Activated CD4-positive, alpha-beta T cell treated with anti-CD3 and anti-CD28 coated beads, Interleukin-2, amount 50 U/mL, for 16 hours (primary cell): ENCODE measurements at regions not wholly inside any gene's neighbourhood (a gene's known extent, or its start where the extent isn't known, plus 50 kb on each side); places are given as distances from the start of the nearest gene placed in this dataset.
"Not testable (repeated sequence)": the region's sequence is repeated elsewhere in the genome, so short reads cannot be mapped to it uniquely, and the experiment has no call there.

Experiments
- DNase-seq: peaks from one replicate; pipeline ENCODE4 v3.0.0-alpha.2; 2020

- DNase-seq = no peak
Measured at GRCh38 chr21:35449846-35450245, 400.7 kb upstream of the RUNX1 start.

GRCh38 chr21:35448876-35449599 lies 399.9 kb upstream of the RUNX1 start:
- DNase-seq = no peak

- no peak for DNase-seq
Measured at GRCh38 chr21:35444391-35444790, 395.3 kb upstream of the RUNX1 start.

GRCh38 chr21:35441868-35442582 lies 392.9 kb upstream of the RUNX1 start:
- no peak for DNase-seq

- peak; percentile 6 for DNase-seq
Measured at GRCh38 chr21:35438643-35439404, 389.7 kb upstream of the RUNX1 start.

GRCh38 chr21:35437941-35438340 lies 388.8 kb upstream of the RUNX1 start:
- DNase-seq = no peak

GRCh38 chr21:35436899-35437298 lies 387.8 kb upstream of the RUNX1 start:
- no peak for DNase-seq

GRCh38 chr21:35432601-35433000 lies 383.5 kb upstream of the RUNX1 start:
- DNase-seq = not testable (repeated sequence)

GRCh38 chr21:35430260-35430659 lies 381.2 kb upstream of the RUNX1 start:
- no peak for DNase-seq

- DNase-seq = no peak
Measured at GRCh38 chr21:35428937-35429336, 379.8 kb upstream of the RUNX1 start.

- no peak for DNase-seq
Measured at GRCh38 chr21:35428489-35428888, 379.4 kb upstream of the RUNX1 start.

- no peak for DNase-seq
Measured at GRCh38 chr21:35428001-35428320, 378.9 kb upstream of the RUNX1 start.

GRCh38 chr21:35427320-35428000 lies 378.4 kb upstream of the RUNX1 start:
- no peak for DNase-seq

GRCh38 chr21:35426897-35427296 lies 377.8 kb upstream of the RUNX1 start:
- peak; percentile 37 for DNase-seq

- DNase-seq = no peak
Measured at GRCh38 chr21:35426469-35426868, 377.4 kb upstream of the RUNX1 start.

GRCh38 chr21:35424122-35424521 lies 375.0 kb upstream of the RUNX1 start:
- DNase-seq = no peak

GRCh38 chr21:35423709-35424108 lies 374.6 kb upstream of the RUNX1 start:
- no peak for DNase-seq

GRCh38 chr21:35422011-35422410 lies 372.9 kb upstream of the RUNX1 start:
- no peak for DNase-seq

- DNase-seq = no peak
Measured at GRCh38 chr21:35421221-35421620, 372.1 kb upstream of the RUNX1 start.

GRCh38 chr21:35420656-35421055 lies 371.6 kb upstream of the RUNX1 start:
- no peak for DNase-seq

GRCh38 chr21:35417762-35418161 lies 368.7 kb upstream of the RUNX1 start:
- DNase-seq = no peak

- no peak for DNase-seq
Measured at GRCh38 chr21:35416866-35417489, 367.9 kb upstream of the RUNX1 start.
